GM04503 (cell line): ENCODE measurements at regions not wholly inside any gene's neighbourhood (a gene's known extent, or its start where the extent isn't known, plus 50 kb on each side); places are given as distances from the start of the nearest gene placed in this dataset.

Source experiments
- DNase-seq: peaks from one replicate; pipeline ENCODE4 v3.0.0-alpha.2; 2012; ENCODE audit warnings: low read depth

GRCh38 chr12:85681333-85681732 is 154.9 kb downstream of the RASSF9 start:
- DNase-seq = no peak

GRCh38 chr12:85683051-85683450 is 153.2 kb downstream of the RASSF9 start:
- DNase-seq = no peak

DNA sequence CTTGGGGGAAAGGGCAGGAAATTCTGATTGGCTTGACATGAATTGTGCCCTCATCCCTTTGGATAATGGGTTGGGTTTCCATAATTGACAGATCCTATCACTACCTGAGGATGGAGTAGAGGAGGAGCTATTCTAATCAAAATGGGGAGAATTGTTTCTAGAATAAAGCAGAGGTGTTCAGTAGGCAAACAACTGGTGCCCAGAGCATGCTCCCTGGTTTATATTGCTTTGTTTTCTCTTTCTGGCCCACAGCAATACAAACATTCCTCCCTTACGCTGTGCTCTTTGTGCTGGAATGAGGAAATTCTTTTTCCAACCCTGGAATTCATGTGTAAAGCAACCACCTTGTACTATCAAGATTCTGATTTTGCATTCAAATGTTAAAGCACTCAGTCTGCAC is 147.4 kb downstream of the RASSF9 start:
- DNase-seq = no peak

DNA sequence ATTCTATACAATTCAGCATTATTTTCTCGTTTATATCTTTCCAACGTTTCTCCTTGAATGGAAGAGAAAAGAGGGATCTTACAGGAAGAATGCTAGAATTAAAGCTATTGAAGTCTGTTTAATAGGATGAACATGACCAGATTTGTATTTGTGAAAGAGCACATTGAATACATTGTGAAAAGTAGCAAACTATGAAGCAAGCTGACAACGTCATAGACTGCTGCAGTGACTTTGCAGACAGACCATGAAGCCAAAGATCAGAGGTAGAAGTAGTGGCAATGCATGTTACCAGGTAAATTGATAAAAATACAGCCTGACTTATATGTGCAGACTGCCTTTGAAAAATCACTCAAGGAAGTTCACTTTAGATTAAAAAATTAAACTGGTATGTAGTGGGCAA is 146.1 kb downstream of the RASSF9 start:
- DNase-seq = no peak

GRCh38 chr12:85693093-85693665 is 143.0 kb downstream of the RASSF9 start:
- no peak for DNase-seq

DNA sequence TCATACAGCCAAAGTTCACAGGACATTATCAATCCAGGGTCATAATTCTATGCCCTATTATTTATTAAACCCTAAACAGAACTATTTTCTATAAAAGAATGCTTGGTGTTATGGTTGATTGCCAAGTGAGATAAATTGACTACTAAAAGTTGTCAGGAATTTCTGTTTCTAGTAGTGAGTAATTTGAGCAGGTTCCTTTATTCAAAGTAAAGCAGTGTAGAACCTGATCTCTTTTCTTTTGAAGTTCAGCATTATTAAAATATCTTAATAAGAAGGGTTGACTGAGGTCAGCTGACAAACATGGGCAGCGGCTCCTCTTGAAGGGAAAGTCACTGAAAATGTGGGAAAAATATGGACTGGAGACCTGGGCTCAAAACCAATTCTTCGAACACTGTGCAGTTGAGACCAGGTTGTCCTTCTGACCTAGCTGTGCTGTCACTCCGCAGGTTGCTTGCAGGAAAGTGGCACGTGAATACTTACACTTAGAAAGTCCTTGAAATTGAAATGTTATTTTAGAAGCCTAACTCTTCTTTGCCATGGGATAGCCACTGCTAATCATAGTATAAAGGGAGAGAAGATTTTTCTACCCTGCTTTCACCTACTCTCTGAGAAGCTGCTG is 141.0 kb downstream of the RASSF9 start:
- no peak for DNase-seq

- no peak for DNase-seq
Observed at GRCh38 chr12:85697003-85697402, 139.2 kb downstream of the RASSF9 start.

GRCh38 chr12:85698937-85699336 is 137.3 kb downstream of the RASSF9 start:
- DNase-seq = no peak

DNA sequence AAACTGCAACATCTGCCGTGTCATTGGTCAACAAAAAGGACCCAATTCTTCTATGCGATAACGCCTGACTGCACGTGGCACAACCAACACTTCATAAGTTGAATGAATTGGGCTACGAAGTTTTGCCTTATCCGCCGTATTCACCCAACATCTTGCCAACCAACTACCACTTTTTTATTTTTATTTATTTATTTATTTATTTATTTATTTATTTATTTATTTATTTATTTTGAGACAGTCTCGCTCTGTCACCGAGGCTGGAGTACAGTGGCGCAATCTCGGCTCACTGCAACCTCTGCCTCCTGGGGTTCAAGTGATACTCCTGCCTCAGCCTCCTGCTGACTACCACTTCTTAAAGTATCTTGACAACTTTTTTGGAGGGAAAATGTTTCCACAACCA is 127.4 kb downstream of the RASSF9 start:
- DNase-seq = no peak

DNA sequence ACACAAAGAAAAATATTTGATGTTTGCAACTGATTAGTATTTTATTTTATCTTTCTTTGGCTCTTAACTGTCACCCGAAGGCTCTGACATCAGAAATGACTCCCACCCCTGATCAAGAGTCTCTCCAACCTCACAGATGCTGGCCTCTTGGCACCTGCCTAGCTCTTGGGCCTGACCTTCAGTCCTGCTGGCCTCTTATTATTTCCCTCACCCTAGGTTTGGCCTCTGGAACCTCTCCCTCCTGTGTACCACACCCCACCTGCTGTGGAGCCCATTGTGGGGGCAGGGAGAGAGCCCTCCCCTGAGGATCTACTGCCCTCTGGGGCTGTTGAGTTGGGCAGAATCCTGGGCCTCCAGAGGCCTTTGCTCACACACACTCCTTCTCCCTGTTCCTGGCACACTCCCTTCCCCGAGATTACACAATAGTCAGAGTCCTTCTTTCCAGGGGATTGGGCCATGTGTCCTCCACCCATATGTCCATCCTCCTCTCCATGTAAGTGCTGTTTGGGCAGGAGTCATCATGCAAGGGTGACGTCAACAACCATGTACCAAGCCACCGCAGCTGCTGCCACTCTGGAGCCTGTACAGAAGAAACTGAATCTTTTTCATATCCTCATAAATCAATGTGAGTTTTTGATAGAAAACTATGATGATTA is 124.3 kb downstream of the RASSF9 start:
- no peak for DNase-seq

- no peak for DNase-seq
Observed at GRCh38 chr12:85713373-85713772, 122.8 kb downstream of the RASSF9 start.

GRCh38 chr12:85714425-85714824 is 121.8 kb downstream of the RASSF9 start:
- DNase-seq = no peak

GRCh38 chr12:85720308-85721033 is 115.7 kb downstream of the RASSF9 start:
- DNase-seq = no peak

DNA sequence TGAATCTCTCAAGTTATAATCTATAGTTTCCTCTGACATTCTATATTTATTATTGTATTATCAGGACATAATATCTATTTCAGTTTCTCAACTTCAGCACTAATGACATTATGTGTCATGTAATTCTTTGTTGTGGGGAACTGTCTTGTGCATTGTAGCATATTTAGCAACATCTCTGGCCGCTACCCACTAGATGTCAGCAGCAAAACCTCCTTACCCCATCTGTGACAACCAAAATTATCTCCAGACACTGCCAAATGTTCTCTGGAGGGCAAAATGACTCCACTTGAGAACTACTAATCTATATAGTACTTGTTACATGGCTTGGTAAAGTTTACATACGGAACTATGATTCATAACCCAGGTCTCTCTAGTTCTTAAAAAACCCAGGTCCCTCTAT is 110.2 kb downstream of the RASSF9 start:
- DNase-seq = no peak

- DNase-seq = no peak
Observed at GRCh38 chr12:85733221-85733840, 102.9 kb downstream of the RASSF9 start.

- DNase-seq = no peak
Observed at GRCh38 chr12:85733984-85734383, 102.2 kb downstream of the RASSF9 start.

DNA sequence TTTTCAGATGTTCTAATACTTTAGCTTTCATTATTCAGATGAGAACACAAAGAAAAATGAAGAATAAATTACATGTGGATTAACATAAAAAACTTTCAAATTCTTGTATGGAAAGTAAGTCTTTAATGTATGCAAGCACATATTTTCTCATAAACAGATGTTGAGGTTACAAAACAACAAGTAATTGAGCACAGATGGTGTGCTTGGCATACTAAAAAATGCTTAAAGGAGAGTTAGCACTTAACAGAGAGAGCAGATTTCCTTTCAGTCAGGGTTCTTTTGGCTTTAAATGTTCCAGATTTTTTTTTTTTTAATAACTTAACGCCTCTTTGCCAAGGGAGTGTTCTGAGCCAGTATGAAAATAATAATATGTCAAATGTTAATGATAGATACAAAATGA is 96.0 kb downstream of the RASSF9 start:
- DNase-seq = no peak

- DNase-seq = no peak
Observed at GRCh38 chr12:85741046-85741445, 95.2 kb downstream of the RASSF9 start.

DNA sequence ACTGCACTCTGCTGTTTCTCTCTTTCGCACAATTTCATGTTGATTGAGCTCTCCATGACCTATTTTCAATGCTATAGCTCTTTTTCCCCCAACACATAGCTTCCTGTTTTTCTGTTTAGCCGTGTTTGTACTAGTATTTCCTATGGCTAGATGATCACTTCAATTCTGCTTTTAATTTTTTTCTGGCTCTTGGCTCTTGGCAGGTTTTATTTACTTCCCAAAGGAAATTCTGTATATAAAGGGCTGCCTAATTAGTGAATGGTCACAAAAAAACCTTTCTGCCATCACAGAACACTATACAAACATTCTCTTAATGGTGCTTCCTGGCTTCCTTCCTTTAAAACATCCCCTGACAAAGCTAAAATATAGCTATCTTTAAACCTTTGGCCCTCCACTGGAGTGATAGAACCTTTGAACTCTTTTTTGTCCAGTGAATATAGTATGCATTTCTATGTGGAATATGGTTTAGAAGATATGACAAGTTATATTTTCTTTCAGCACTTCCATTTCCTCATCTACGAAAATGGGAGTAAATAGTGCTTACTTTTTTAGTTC is 88.2 kb downstream of the RASSF9 start:
- DNase-seq = no peak
